ENCODE measurements at regions not wholly inside any gene's neighbourhood (a gene's known extent, or its start where the extent isn't known, plus 50 kb on each side); places are given as distances from the start of the nearest gene placed in this dataset.

- DNase-seq = no peak
Observed at GRCh38 chr3:176969066-176969465, 228.2 kb downstream of the TBL1XR1 start.

- DNase-seq = no peak
Observed at GRCh38 chr3:176968631-176969030, 228.7 kb downstream of the TBL1XR1 start.

DNA sequence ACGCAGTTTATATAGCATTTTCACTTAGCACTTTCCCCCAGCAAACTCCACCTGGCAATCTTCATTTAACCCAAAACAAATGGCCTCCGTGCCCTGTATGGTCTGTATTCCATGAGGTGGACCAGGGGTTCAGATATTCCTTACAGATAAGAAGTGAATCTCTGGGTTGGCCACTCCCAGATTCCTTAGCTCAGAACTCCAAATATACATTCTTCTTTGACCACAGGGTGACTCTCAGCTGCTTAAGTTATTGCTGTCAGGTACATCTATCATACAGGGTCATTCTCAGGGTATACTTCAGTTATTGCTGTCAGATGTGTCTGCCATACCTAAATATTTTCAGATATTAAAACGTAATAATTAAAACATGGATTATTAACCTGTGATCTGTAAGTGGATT is 229.8 kb downstream of the TBL1XR1 start:
- DNase-seq = no peak

- no peak for DNase-seq
Observed at GRCh38 chr3:176964661-176965060, 232.6 kb downstream of the TBL1XR1 start.

DNA sequence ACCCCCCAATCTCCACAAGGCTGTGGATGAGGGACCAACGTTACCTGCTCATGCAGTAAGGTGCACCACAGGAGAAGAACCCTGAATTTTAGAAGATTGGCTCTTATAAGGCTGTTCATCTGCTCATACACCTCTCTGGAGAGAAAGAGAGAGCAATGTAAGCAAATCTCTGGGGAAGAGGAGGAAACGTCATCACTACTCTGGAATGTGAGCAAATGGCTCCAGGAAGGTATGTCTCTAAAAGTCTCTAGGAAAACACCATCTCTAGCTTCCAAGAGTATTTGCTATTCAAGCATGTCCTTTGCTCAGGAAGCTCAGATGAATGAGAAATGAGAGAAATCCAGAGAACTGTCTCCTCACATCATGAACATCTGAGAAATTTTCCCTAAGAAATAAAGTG is 235.4 kb downstream of the TBL1XR1 start:
- DNase-seq = no peak

DNA sequence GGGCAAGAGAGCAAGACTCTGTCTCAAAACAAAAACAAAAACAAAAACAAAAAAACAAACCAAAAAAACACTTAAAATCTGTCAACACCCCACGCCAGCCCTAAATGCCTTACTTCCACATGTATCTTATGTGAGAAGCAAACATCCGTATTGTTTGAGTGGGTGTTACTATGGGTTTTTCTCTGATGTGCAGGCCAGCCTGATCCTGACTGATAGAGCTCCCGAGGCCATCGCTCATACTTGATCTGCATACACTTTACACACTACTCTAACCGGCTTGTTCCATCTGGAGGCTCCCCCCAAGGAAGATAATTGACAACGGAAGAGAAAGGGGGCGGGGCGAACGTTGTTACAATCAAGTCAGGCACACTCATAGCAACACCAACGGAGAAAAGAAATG is 237.4 kb downstream of the TBL1XR1 start:
- DNase-seq = no peak

- no peak for DNase-seq
Observed at GRCh38 chr3:176958560-176958959, 238.7 kb downstream of the TBL1XR1 start.

- no peak for DNase-seq
Observed at GRCh38 chr3:176954517-176954916, 242.8 kb downstream of the TBL1XR1 start.

- no peak for DNase-seq
Observed at GRCh38 chr3:176953106-176954060, 243.9 kb downstream of the TBL1XR1 start.

- DNase-seq = no peak
Observed at GRCh38 chr3:176951586-176952292, 245.5 kb downstream of the TBL1XR1 start.

- DNase-seq = no peak
Observed at GRCh38 chr3:176951144-176951543, 246.1 kb downstream of the TBL1XR1 start.

DNA sequence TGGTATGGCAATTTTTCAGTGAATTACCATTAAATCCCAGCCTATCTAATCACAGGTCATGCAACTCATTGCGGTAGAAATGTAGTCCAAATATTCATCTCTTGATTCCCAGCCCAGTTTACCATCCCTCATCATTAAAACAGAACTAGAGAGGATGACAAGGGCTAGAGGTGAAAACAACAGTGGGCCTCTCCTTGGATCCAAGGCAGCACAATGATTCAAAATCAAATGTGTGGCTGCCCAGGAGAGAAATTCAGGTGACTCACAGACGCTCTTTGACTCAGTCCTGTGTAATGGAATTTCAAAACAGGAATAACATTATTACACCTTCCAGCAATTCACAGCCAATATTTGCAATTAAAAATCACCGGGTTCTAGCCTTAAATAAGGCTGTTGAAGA is 246.5 kb downstream of the TBL1XR1 start:
- no peak for DNase-seq

DNA sequence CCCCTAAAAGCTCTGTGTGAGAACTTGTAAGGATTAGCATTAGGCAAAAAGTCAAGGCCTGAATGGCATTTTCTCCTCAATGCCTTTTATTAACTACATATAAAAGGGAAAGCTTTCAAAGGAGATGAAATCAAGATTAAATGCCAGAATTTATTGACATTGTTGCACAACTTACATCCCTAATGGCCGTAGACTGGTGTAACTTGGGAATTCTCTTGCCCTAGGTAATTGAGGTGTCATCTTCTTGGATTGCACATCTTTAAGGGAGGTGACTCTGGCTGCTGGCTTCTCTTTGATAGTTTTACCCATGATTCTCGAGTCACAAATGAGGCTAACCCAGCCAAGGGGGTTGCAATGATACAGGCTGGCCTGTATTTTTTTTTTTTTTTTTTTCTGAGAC is 249.1 kb downstream of the TBL1XR1 start:
- DNase-seq = no peak

DNA sequence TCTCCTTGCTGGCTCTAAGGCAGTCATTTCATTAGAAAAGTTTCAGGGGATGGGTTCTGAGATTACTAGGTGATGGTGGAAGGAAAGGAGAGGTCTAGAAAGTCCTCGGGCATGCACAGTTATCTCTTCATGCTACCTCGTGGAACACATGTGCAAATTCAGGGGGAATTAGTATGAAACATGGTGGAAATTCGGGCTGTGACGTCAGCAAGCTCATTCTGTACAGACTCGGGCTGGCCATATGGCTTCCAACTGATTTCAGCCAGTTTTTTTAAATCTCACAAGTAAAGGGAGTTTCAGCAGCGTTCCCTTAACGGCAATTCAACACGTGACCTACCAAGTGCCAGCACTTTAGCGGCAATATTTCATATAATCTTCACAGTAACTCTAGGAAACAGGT is 251.1 kb downstream of the TBL1XR1 start:
- DNase-seq = no peak

- DNase-seq = no peak
Observed at GRCh38 chr3:176942305-176942704, 255.0 kb downstream of the TBL1XR1 start.

- no peak for DNase-seq
Observed at GRCh38 chr3:176941689-176942088, 255.6 kb downstream of the TBL1XR1 start.

GRCh38 chr3:176939022-176939817 is 258.1 kb downstream of the TBL1XR1 start:
- peak; percentile 93 for DNase-seq

GRCh38 chr3:176937994-176938393 is 259.3 kb downstream of the TBL1XR1 start:
- DNase-seq = no peak

DNA sequence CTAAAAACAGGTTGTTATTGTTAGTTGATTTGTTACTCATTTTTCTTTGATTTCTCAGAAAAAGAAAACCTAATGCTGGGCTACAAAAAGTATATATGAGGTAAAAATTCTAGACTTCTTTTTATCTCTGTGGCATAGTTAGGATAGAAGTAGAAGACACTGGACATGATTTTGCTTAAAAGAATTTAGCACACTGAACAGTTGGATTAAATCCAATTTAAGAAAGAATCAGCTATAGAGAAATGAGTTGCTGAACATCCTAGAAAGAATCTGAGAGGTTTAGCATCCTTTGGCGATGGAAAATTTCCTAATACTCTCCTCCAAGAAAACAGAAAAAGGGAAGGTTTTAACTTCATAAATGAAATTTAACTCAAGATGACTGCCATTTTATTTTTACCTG is 259.7 kb downstream of the TBL1XR1 start:
- DNase-seq = no peak

DNA sequence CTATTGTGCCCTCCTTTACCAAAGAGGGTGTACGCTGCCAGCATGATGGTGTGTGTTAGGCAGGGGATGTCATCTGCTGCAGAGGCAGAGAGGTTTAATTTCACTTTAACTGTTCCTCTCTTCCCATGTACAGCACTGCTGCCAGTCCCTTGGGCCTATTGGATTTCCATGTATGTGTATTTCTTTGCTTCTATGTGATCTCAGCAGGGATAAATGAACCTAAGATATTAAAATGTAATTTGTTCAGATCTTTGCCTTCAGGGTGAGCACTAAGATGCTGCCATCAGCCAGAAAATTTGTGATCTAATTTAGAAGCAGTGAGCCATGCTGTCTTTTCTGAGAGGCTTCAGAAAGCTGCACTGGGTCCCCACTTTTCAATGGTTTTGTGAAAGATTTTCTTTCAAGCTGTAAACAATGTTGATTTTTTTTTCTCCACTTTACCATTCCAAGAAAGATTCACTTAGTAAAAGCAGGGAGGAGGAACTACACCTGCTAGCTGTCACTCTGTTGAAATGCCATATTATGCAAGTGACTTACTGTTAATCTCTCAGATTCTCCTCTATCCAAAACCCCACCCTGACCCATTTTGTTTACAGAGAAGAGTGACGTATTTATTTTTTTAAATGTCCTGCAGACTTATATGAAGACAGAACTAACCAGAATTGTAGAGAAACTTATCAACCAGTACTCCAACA is 261.9 kb downstream of the TBL1XR1 start:
- DNase-seq = no peak

DNA sequence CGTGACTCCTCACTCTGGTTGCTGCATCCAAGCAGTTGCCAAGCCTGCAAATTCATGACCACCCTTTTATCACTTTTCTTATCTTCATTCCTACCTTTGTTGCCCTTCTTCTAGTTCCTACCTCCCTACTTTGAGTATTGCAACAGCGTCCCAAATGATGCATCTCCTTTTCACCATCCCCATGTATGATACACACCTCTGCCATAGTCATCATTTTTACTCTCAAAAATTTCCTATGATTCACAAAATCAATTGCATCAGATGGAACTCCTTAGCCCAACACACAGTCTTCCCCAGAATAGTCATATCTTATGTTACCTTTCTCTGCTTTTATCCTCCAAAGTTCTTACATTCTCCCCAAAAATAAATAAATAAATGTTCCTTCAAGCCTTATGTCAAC is 262.6 kb downstream of the TBL1XR1 start:
- DNase-seq = no peak

GRCh38 chr3:176933704-176934103 is 263.6 kb downstream of the TBL1XR1 start:
- no peak for DNase-seq

GRCh38 chr3:176932433-176932832 is 264.8 kb downstream of the TBL1XR1 start:
- no peak for DNase-seq
